ENCODE measurements at regions not wholly inside any gene's neighbourhood (a gene's known extent, or its start where the extent isn't known, plus 50 kb on each side); places are given as distances from the start of the nearest gene placed in this dataset.

- Mint-ChIP-seq H3K9me3 (peaks cover 0 to 13% (median 4%) of the 10 kb centered on the region in 7 donors), H3K36me3 (no peaks in the 10 kb centered on the region), H3K27me3 (ENCODE audit: low read depth in 3 of 3) (peaks cover 0 to 1% (median 0%) of the 10 kb centered on the region in 3 donors), H3K4me3 (peak overlapping the region in 1 of 2 donors; percentile 43), H3K4me1 (no peaks in the 10 kb centered on the region), H3K27ac (no peak overlapping the region)
- Histone ChIP-seq H2AFZ (ENCODE audit: insufficient read depth, low read depth, low read length, poor library complexity, severe bottlenecking) (no peak overlapping the region), H3K9ac (ENCODE audit: insufficient read depth, low read length, poor library complexity, severe bottlenecking) (no peak overlapping the region), H4K20me1 (ENCODE audit: insufficient read depth, low read length) (no peaks in the 10 kb centered on the region), H3K27me3 (ENCODE audit: control insufficient read depth in 2 of 2, insufficient read depth in 2 of 2, low read length in 2 of 2) (no peaks in the 10 kb centered on the region), H3K36me3 (replicated peaks in 1 of 2; ENCODE audit: control insufficient read depth in 1 of 2, insufficient read depth in 2 of 2, low read length in 2 of 2) (no peaks in the 10 kb centered on the region), H3K4me2 (replicated peaks; ENCODE audit: extremely low read depth, low read length, poor library complexity, severe bottlenecking) (no peak overlapping the region), H3K79me2 (ENCODE audit: insufficient read depth, low read length) (no peaks in the 10 kb centered on the region), H3K4me1 (ENCODE audit: control insufficient read depth in 1 of 2, insufficient read depth in 2 of 2, low read length in 2 of 2) (no peaks in the 10 kb centered on the region), H3K4me3 (replicated peaks in 1 of 3; ENCODE audit: low read depth in 2 of 3, low read length in 3 of 3) (no peak overlapping the region), H3K9me3 (replicated peaks in 1 of 2; ENCODE audit: control insufficient read depth in 1 of 2, insufficient read depth in 1 of 2, low read length in 2 of 2) (peaks cover 3% of the 10 kb centered on the region in 2 donors), H3K27ac (ENCODE audit: low read depth in 1 of 2, low read length in 2 of 2) (no peak overlapping the region)
- intact Hi-C loops (cut with micrococcal nuclease): no loop called here
- no peak for TF ChIP-seq CTCF (IDR thresholded peaks at IDR 0.05)
- whole genome bisulfite sequencing (ENCODE audit: insufficient coverage): 78% methylated on average over 5 of the region's 9 CpGs
- no peak for DNase-seq
Measured at GRCh38 chr1:104706631-104707147, 957.0 kb downstream of the AMY1C start.

DNA sequence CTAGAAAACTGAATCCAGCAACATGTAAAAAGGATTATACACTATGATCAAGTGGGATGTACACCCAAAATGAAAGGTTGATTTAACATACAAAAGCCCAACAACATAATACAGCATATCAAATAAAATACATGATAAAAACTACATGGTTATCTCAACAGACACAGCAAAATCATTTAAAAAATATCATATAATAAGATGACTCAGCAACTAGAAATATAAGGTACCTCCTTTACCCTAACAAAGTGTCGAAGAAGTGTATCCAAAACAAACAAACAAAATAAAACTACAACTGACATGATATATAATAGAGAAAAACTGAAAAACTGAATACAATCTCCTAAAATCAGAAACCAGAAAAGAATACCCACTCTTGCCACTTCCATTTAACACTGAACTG is 969.1 kb downstream of the AMY1C start:
- no peak for DNase-seq
- Mint-ChIP-seq H3K4me3 (no peak overlapping the region), H3K36me3 (no peaks in the 10 kb centered on the region), H3K4me1 (no peaks in the 10 kb centered on the region), H3K27me3 (ENCODE audit: low read depth in 3 of 3) (no peaks in the 10 kb centered on the region), H3K27ac (no peak overlapping the region), H3K9me3 (peaks cover 0 to 7% (median 2%) of the 10 kb centered on the region in 7 donors)
- Histone ChIP-seq H3K27ac (ENCODE audit: low read depth in 1 of 2, low read length in 2 of 2) (no peak overlapping the region), H3K4me2 (replicated peaks; ENCODE audit: extremely low read depth, low read length, poor library complexity, severe bottlenecking) (no peak overlapping the region), H3K4me3 (replicated peaks in 1 of 3; ENCODE audit: low read depth in 2 of 3, low read length in 3 of 3) (no peak overlapping the region), H3K4me1 (ENCODE audit: control insufficient read depth in 1 of 2, insufficient read depth in 2 of 2, low read length in 2 of 2) (no peaks in the 10 kb centered on the region), H4K20me1 (ENCODE audit: insufficient read depth, low read length) (no peaks in the 10 kb centered on the region), H3K79me2 (ENCODE audit: insufficient read depth, low read length) (no peaks in the 10 kb centered on the region), H3K9me3 (replicated peaks in 1 of 2; ENCODE audit: control insufficient read depth in 1 of 2, insufficient read depth in 1 of 2, low read length in 2 of 2) (peaks cover 3 to 6% of the 10 kb centered on the region in 2 donors), H3K27me3 (ENCODE audit: control insufficient read depth in 2 of 2, insufficient read depth in 2 of 2, low read length in 2 of 2) (no peaks in the 10 kb centered on the region), H3K9ac (ENCODE audit: insufficient read depth, low read length, poor library complexity, severe bottlenecking) (no peak overlapping the region), H2AFZ (ENCODE audit: insufficient read depth, low read depth, low read length, poor library complexity, severe bottlenecking) (no peak overlapping the region), H3K36me3 (replicated peaks in 1 of 2; ENCODE audit: control insufficient read depth in 1 of 2, insufficient read depth in 2 of 2, low read length in 2 of 2) (no peaks in the 10 kb centered on the region)
- intact Hi-C loops (cut with micrococcal nuclease): no loop called here
- TF ChIP-seq CTCF (IDR thresholded peaks at IDR 0.05): no peak
- WGBS (ENCODE audit: insufficient coverage): no CpG with 5 or more reads among the region's 1 CpG
